Activated naive CD8-positive, alpha-beta T cell treated with anti-CD3 and anti-CD28 coated beads, Interleukin-2, amount 10 ng/mL, durations not matched to agents 7 days and 5 days (primary cell): ENCODE measurements at regions not wholly inside any gene's neighbourhood (a gene's known extent, or its start where the extent isn't known, plus 50 kb on each side); places are given as distances from the start of the nearest gene placed in this dataset.
"Not testable (repeated sequence)": the region's sequence is repeated elsewhere in the genome, so short reads cannot be mapped to it uniquely, and the experiment has no call there.

Experiments
- ATAC-seq: fragments of 150-1000 bp; cut with Tn5 transposase; one replicate; pipeline ENCODE4 v1.10.0; 2021; ENCODE audit warnings: low read depth, moderate library complexity
- POLR2A ChIA-PET: fragments of 350-600 bp; sonication (Branson Sonifier 250); formaldehyde crosslinking; loops from one replicate; lab custom pipeline; 2021; ENCODE audit warnings: antibody characterized with exemption; lab: Charles Lee
- DNase-seq: peaks from one replicate; pipeline ENCODE4 v3.0.0; 2021
- H3K27ac Mint-ChIP-seq: one replicate; pipeline ENCODE4 v1.8.0; 2022; ENCODE audit warnings: mild to moderate bottlenecking, mixed read lengths
- H3K27me3 Mint-ChIP-seq: one replicate; pipeline ENCODE4 v1.8.0; 2022; ENCODE audit warnings: mild to moderate bottlenecking, moderate library complexity, mixed read lengths
- H3K36me3 Mint-ChIP-seq: one replicate; pipeline ENCODE4 v1.8.0; 2021; ENCODE audit warnings: mild to moderate bottlenecking, mixed read lengths
- H3K4me1 Mint-ChIP-seq: one replicate; pipeline ENCODE4 v1.8.0; 2021; ENCODE audit warnings: mixed read lengths
- H3K4me3 Mint-ChIP-seq: one replicate; pipeline ENCODE4 v1.8.0; 2022; ENCODE audit warnings: mild to moderate bottlenecking, moderate library complexity, mixed read lengths
- H3K9me3 Mint-ChIP-seq: one replicate; pipeline ENCODE4 v1.8.0; 2021; ENCODE audit warnings: mixed read lengths

- POLR2A ChIA-PET: no interaction called here
- DNase-seq: no peak
- Mint-ChIP-seq H3K36me3 (no peaks in the 10 kb centered on the region), H3K9me3 (no peaks in the 10 kb centered on the region), H3K27me3 (peaks cover 11% of the 10 kb centered on the region), H3K4me3 (no peak overlapping the region), H3K27ac (no peak overlapping the region), H3K4me1 (no peaks in the 10 kb centered on the region)
- no peak for ATAC-seq
Observed at GRCh38 chr3:159882790-159883779, 105.5 kb upstream of the IL12A start.

- ATAC-seq (no peak), DNase-seq (no peak)
- H3K36me3 Mint-ChIP-seq: no peaks in the 10 kb centered on the region
- no peak overlapping the region for H3K27ac Mint-ChIP-seq
- H3K27me3 Mint-ChIP-seq: peaks cover 11% of the 10 kb centered on the region
- no peaks in the 10 kb centered on the region for H3K4me1 Mint-ChIP-seq
- no peaks in the 10 kb centered on the region for H3K9me3 Mint-ChIP-seq
- POLR2A ChIA-PET: no interaction called here
- H3K4me3 Mint-ChIP-seq: no peak overlapping the region
Observed at GRCh38 chr3:159884661-159885402, 103.8 kb upstream of the IL12A start.

- H3K9me3 Mint-ChIP-seq: no peaks in the 10 kb centered on the region
- no peak for DNase-seq
Observed at GRCh38 chr3:159886050-159886449, 102.6 kb upstream of the IL12A start.

GRCh38 chr3:159886530-159886929 is 102.1 kb upstream of the IL12A start:
- H3K4me1 Mint-ChIP-seq, ATAC-seq, DNase-seq, H3K9me3 Mint-ChIP-seq, H3K27ac Mint-ChIP-seq, H3K36me3 Mint-ChIP-seq, H3K4me3 Mint-ChIP-seq: not testable (repeated sequence)
- H3K27me3 Mint-ChIP-seq: peaks cover 14% of the 10 kb centered on the region
- POLR2A ChIA-PET: interaction anchor here (0.6 kb wide), 1 partner anchor 804 kb away, joined by 3 read pairs; no protein-coding TSS in a partner anchor

More at GRCh38 chr3:159886050-159886449, 102.6 kb upstream of the IL12A start:
- Mint-ChIP-seq H3K27me3 (peaks cover 12% of the 10 kb centered on the region), H3K27ac (no peak overlapping the region), H3K4me1 (no peaks in the 10 kb centered on the region), H3K4me3 (no peak overlapping the region), H3K36me3 (no peaks in the 10 kb centered on the region)
- ATAC-seq: no peak
- POLR2A ChIA-PET: no interaction called here

- Mint-ChIP-seq H3K4me1 (no peaks in the 10 kb centered on the region), H3K9me3 (no peaks in the 10 kb centered on the region), H3K36me3 (no peaks in the 10 kb centered on the region), H3K27ac (no peak overlapping the region), H3K4me3 (no peak overlapping the region), H3K27me3 (peaks cover 9% of the 10 kb centered on the region)
- POLR2A ChIA-PET: interaction anchor here (0.6 kb wide), 1 partner anchor 804 kb away, joined by 3 read pairs; no protein-coding TSS in a partner anchor
- DNase-seq (no peak), ATAC-seq (no peak)
Observed at GRCh38 chr3:159887168-159887567, 101.5 kb upstream of the IL12A start.

GRCh38 chr3:159887911-159888310 is 100.7 kb upstream of the IL12A start:
- no peak for ATAC-seq
- Mint-ChIP-seq H3K27ac (no peak overlapping the region), H3K4me3 (no peak overlapping the region), H3K27me3 (peaks cover 8% of the 10 kb centered on the region), H3K36me3 (no peaks in the 10 kb centered on the region), H3K9me3 (no peaks in the 10 kb centered on the region), H3K4me1 (no peaks in the 10 kb centered on the region)
- POLR2A ChIA-PET: no interaction called here
- no peak for DNase-seq

GRCh38 chr3:159892171-159892795 is 96.4 kb upstream of the IL12A start:
- Mint-ChIP-seq H3K27me3 (peaks cover 11% of the 10 kb centered on the region), H3K4me3 (no peak overlapping the region), H3K9me3 (no peaks in the 10 kb centered on the region), H3K27ac (no peak overlapping the region), H3K4me1 (no peaks in the 10 kb centered on the region), H3K36me3 (no peaks in the 10 kb centered on the region)
- DNase-seq (no peak), ATAC-seq (no peak)
- POLR2A ChIA-PET: no interaction called here

GRCh38 chr3:159892801-159893200 is 95.8 kb upstream of the IL12A start:
- DNase-seq (no peak), ATAC-seq (no peak)
- POLR2A ChIA-PET: no interaction called here
- H3K27me3 Mint-ChIP-seq: peaks cover 11% of the 10 kb centered on the region
- no peaks in the 10 kb centered on the region for H3K36me3 Mint-ChIP-seq
- H3K9me3 Mint-ChIP-seq: no peaks in the 10 kb centered on the region
- no peak overlapping the region for H3K27ac Mint-ChIP-seq
- H3K4me1 Mint-ChIP-seq: no peaks in the 10 kb centered on the region
- H3K4me3 Mint-ChIP-seq: no peak overlapping the region

GRCh38 chr3:159894386-159894785 is 94.2 kb upstream of the IL12A start:
- no peaks in the 10 kb centered on the region for H3K4me1 Mint-ChIP-seq
- ATAC-seq: no peak
- DNase-seq: no peak
- H3K4me3 Mint-ChIP-seq: no peak overlapping the region
- POLR2A ChIA-PET: no interaction called here
- no peak overlapping the region for H3K27ac Mint-ChIP-seq
- H3K9me3 Mint-ChIP-seq: no peaks in the 10 kb centered on the region
- H3K27me3 Mint-ChIP-seq: peaks cover 11% of the 10 kb centered on the region
- no peaks in the 10 kb centered on the region for H3K36me3 Mint-ChIP-seq

GRCh38 chr3:159895430-159895829 is 93.2 kb upstream of the IL12A start:
- ATAC-seq (no peak), DNase-seq (no peak)
- Mint-ChIP-seq H3K27me3 (peaks cover 9% of the 10 kb centered on the region), H3K4me3 (no peak overlapping the region), H3K27ac (no peak overlapping the region), H3K4me1 (no peaks in the 10 kb centered on the region), H3K36me3 (no peaks in the 10 kb centered on the region), H3K9me3 (no peaks in the 10 kb centered on the region)
- POLR2A ChIA-PET: no interaction called here

GRCh38 chr3:159896543-159896942 is 92.1 kb upstream of the IL12A start:
- POLR2A ChIA-PET: no interaction called here
- Mint-ChIP-seq H3K27me3 (peaks cover 10% of the 10 kb centered on the region), H3K27ac (no peak overlapping the region), H3K4me1 (no peaks in the 10 kb centered on the region), H3K4me3 (no peak overlapping the region), H3K36me3 (no peaks in the 10 kb centered on the region), H3K9me3 (no peaks in the 10 kb centered on the region)
- DNase-seq (no peak), ATAC-seq (no peak)

- H3K4me3 Mint-ChIP-seq: no peak overlapping the region
- no peak for DNase-seq
- peaks cover 11% of the 10 kb centered on the region for H3K27me3 Mint-ChIP-seq
- H3K4me1 Mint-ChIP-seq: no peaks in the 10 kb centered on the region
- no peaks in the 10 kb centered on the region for H3K9me3 Mint-ChIP-seq
- no peak for ATAC-seq
- no peaks in the 10 kb centered on the region for H3K36me3 Mint-ChIP-seq
- no peak overlapping the region for H3K27ac Mint-ChIP-seq
- POLR2A ChIA-PET: no interaction called here
Observed at GRCh38 chr3:159897331-159898075, 91.1 kb upstream of the IL12A start.

GRCh38 chr3:159898147-159898546 is 90.5 kb upstream of the IL12A start:
- no peaks in the 10 kb centered on the region for H3K4me1 Mint-ChIP-seq
- POLR2A ChIA-PET: no interaction called here
- DNase-seq: no peak
- ATAC-seq: no peak
- no peak overlapping the region for H3K27ac Mint-ChIP-seq
- no peak overlapping the region for H3K4me3 Mint-ChIP-seq
- H3K36me3 Mint-ChIP-seq: no peaks in the 10 kb centered on the region
- peaks cover 11% of the 10 kb centered on the region for H3K27me3 Mint-ChIP-seq
- H3K9me3 Mint-ChIP-seq: no peaks in the 10 kb centered on the region
